HEK293T (cell line): ENCODE measurements at regions not wholly inside any gene's neighbourhood (a gene's known extent, or its start where the extent isn't known, plus 50 kb on each side); places are given as distances from the start of the nearest gene placed in this dataset.

Experiments used
- ARNT ChIP-seq: fragments of 450-650 bp; IDR thresholded peaks from 2 replicates; pipeline ENCODE4 v1.6.1; 2017; ENCODE audit warnings: mild to moderate bottlenecking
- BHLHE40 ChIP-seq: fragments of 450-650 bp; IDR thresholded peaks from 2 replicates; pipeline ENCODE4 v1.6.1; 2016; ENCODE audit warnings: mild to moderate bottlenecking, moderate library complexity, borderline replicate concordance
- CTBP1 ChIP-seq: fragments of 450-650 bp; IDR thresholded peaks from 2 replicates; pipeline ENCODE4 v1.6.1; 2016; ENCODE audit warnings: borderline replicate concordance
- ELF4 ChIP-seq: fragments of 450-650 bp; IDR thresholded peaks from 2 replicates; pipeline ENCODE4 v1.6.1; 2017; ENCODE audit warnings: antibody characterized with exemption
- FOXA1 ChIP-seq: fragments of 450-650 bp; IDR thresholded peaks from 2 replicates; pipeline ENCODE4 v1.6.1; 2016; ENCODE audit warnings: mild to moderate bottlenecking
- FOXK2 ChIP-seq: fragments of 450-650 bp; IDR thresholded peaks from 2 replicates; pipeline ENCODE4 v1.6.1; 2016; ENCODE audit warnings: mild to moderate bottlenecking
- FOXM1 ChIP-seq: fragments of 450-650 bp; IDR thresholded peaks from 2 replicates; pipeline ENCODE4 v1.6.1; 2017; ENCODE audit warnings: mild to moderate bottlenecking, borderline replicate concordance
- HDGF ChIP-seq: fragments of 450-650 bp; IDR thresholded peaks from 2 replicates; pipeline ENCODE4 v1.6.1; 2017; ENCODE audit warnings: antibody characterized with exemption, borderline replicate concordance
- L3MBTL2 ChIP-seq: fragments of 450-650 bp; conservative IDR thresholded peaks from 2 replicates; pipeline ENCODE4 v1.6.1; 2016; ENCODE audit warnings: mild to moderate bottlenecking
- LEF1 ChIP-seq: fragments of 450-650 bp; IDR thresholded peaks from 2 replicates; pipeline ENCODE4 v1.6.1; 2017; ENCODE audit warnings: mild to moderate bottlenecking, borderline replicate concordance
- NFRKB ChIP-seq: fragments of 450-650 bp; IDR thresholded peaks from 2 replicates; pipeline ENCODE4 v1.6.1; 2016; ENCODE audit warnings: mild to moderate bottlenecking, moderate library complexity
- SP1 ChIP-seq: fragments of 450-650 bp; IDR thresholded peaks from 2 replicates; pipeline ENCODE4 v1.6.1; 2017
- TARDBP ChIP-seq: fragments of 450-650 bp; IDR thresholded peaks from 2 replicates; pipeline ENCODE4 v1.6.1; 2016
- TF ChIP-seq, protein P1 (sequence below): fragments of 450-650 bp; IDR thresholded peaks from 2 replicates; pipeline ENCODE4 v1.6.1; 2016

DNA sequence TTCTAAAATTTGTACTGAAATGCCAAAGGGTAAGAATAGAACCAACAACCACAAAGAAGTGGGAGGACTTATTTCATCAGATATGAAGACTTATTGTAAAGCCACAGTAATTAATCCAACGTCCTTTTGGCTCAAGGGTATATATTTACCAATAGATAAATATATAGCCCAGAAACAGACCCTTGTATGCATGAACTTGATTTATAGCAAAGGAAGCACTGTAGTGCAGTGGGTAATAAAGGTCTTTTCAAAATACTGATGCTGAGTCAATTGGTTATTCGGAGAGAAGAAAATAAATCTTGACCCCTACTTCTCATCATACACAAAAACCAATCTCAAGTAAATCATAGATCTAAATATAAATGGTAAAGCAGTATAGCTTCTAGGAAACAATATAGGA, 200.5 kb upstream of the ST6GAL2 start:
- TF ChIP-seq TARDBP = no peak
- TF ChIP-seq SP1 = no peak
- no peak for TF ChIP-seq L3MBTL2
- no peak for TF ChIP-seq CTBP1
- TF ChIP-seq NFRKB = no peak
- no peak for TF ChIP-seq ELF4
- no peak for TF ChIP-seq FOXM1
- TF ChIP-seq, protein P1, sequence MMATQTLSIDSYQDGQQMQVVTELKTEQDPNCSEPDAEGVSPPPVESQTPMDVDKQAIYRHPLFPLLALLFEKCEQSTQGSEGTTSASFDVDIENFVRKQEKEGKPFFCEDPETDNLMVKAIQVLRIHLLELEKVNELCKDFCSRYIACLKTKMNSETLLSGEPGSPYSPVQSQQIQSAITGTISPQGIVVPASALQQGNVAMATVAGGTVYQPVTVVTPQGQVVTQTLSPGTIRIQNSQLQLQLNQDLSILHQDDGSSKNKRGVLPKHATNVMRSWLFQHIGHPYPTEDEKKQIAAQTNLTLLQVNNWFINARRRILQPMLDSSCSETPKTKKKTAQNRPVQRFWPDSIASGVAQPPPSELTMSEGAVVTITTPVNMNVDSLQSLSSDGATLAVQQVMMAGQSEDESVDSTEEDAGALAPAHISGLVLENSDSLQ = no peak
- TF ChIP-seq FOXA1 = no peak
- TF ChIP-seq BHLHE40 = no peak
- no peak for TF ChIP-seq HDGF
- TF ChIP-seq ARNT = no peak
- no peak for TF ChIP-seq FOXK2
- no peak for TF ChIP-seq LEF1
